ENCODE measurements at regions not wholly inside any gene's neighbourhood (a gene's known extent, or its start where the extent isn't known, plus 50 kb on each side); places are given as distances from the start of the nearest gene placed in this dataset.
"Not testable (repeated sequence)": the region's sequence is repeated elsewhere in the genome, so short reads cannot be mapped to it uniquely, and the experiment has no call there.

DNA sequence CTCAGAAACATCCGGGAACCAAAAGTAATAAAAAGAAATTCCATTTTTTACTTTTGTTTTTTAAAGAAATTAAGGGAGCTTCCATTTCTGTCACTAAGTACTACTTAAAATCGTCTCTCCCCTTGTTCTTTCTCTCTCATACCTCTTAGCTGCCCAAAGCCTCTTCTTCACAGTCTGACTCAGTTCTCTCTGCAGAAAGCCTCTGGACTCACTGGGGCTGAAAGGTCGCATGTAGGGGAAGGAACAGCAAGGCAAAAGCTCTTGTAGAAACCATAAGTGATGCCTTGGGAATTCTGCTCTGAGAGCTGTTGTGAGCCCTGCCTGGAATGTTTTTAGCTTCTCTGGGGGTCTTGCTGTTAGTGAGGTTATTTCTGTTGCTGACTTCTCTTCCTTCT lies 100.8 kb upstream of the RANBP3L start:
- Mint-ChIP-seq H3K9me3 (no peaks in the 10 kb centered on the region), H3K4me3 (no peak overlapping the region), H3K36me3 (ENCODE audit: low read depth) (no peaks in the 10 kb centered on the region), H3K4me1 (ENCODE audit: low read depth) (peaks cover 3% of the 10 kb centered on the region), H3K27ac (no peak overlapping the region), H3K27me3 (peaks cover 9% of the 10 kb centered on the region)

DNA sequence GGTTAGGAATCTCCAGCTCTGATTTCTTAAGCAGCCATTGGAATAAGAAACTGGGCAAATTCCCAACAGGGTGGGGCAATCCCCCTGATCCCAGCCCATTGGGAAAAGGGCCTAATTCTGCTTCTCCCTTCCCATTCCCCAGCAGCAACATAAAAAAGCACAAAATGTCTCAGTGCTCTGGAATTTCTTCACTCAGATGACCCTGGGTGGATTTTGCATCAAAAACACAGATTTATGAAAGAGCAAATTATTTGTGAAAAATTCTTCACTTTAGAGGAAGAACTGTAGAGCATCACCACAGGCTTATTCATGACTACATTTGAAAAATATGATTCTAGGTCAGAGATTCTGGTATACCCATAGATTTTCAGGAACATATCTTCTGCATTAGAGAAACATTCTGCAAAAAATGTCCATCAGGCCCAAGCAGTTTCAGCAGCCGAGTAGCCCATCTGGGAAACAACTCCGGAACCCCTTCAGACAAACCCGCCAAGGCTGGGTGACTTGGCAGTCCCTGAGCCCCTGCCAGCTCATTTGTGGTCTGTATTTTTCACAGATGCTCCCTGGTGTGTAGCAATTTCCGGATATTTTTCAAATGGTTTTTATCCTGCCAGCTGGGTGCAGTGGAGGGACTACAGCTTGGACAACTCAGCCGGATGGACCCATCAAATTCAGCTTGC lies 102.1 kb upstream of the RANBP3L start:
- peaks cover 3% of the 10 kb centered on the region for H3K4me1 Mint-ChIP-seq (ENCODE audit: low read depth)
- H3K27ac Mint-ChIP-seq: no peak overlapping the region
- no peaks in the 10 kb centered on the region for H3K9me3 Mint-ChIP-seq
- no peaks in the 10 kb centered on the region for H3K36me3 Mint-ChIP-seq (ENCODE audit: low read depth)
- H3K27me3 Mint-ChIP-seq: peaks cover 5% of the 10 kb centered on the region
- no peak overlapping the region for H3K4me3 Mint-ChIP-seq

DNA sequence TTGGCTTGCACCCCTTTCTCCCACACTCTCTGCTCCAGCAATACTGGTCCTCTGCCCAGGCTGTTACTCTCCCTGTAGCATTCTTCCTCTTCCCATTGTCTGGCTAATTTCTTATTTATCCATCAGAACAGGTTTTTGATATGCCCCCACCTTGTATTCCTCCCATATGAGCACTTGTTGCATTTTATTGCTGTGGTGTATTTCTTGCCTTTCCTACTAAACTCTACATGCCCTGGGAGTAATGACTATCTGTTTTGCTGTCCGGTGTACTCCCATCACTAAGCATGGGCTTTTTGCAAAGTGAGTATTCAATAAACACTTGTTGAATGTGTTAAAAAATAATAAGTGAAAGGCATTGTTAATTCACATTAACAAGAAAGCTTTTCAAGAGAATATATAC lies 104.3 kb upstream of the RANBP3L start:
- Mint-ChIP-seq H3K9me3 (no peaks in the 10 kb centered on the region), H3K27ac (no peak overlapping the region), H3K4me3 (no peak overlapping the region), H3K4me1 (ENCODE audit: low read depth) (peaks cover 3% of the 10 kb centered on the region), H3K36me3 (ENCODE audit: low read depth) (no peaks in the 10 kb centered on the region), H3K27me3 (peaks cover 5% of the 10 kb centered on the region)

DNA sequence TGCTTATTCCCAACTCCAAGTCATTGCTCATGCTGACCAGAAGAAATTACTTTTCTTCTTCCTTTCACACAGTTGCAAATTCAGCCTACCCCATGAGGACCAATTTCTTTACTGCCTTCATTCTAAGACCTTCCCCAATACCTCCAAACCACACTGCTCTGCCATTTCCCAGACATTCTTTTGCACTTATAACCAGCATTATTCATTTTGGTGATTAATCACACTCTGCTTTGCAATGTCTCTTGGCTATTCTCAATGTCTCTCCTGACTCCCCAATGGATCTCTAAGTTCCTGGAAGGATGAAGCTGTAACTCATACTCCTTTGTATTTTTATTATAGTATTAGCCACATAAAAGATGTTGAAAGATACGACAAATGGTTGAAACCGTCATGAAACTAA lies 105.7 kb upstream of the RANBP3L start:
- H3K4me3 Mint-ChIP-seq: no peak overlapping the region
- H3K27ac Mint-ChIP-seq: no peak overlapping the region
- peaks cover 5% of the 10 kb centered on the region for H3K27me3 Mint-ChIP-seq
- H3K4me1 Mint-ChIP-seq (ENCODE audit: low read depth): peaks cover 3% of the 10 kb centered on the region
- H3K36me3 Mint-ChIP-seq (ENCODE audit: low read depth): no peaks in the 10 kb centered on the region
- no peaks in the 10 kb centered on the region for H3K9me3 Mint-ChIP-seq

DNA sequence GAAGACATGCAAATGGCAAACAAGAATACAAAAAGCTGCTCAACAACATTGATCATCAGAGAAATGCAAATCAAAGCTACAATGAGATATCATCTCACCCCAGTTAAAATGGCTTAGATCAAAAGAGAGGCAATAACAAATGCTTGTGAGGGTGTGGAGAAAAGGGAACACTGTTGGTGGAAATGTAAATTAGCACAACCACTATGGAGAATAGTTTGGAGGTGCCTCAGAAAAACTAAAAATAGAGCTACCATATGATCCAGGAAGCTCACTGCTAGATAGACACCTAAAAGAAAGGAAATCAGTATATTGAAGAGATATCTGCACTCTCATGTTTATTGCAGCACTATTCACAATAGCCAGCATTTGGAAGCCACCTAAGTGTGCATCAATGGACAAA lies 108.0 kb upstream of the RANBP3L start:
- H3K4me3 Mint-ChIP-seq; H3K36me3 Mint-ChIP-seq (ENCODE audit: low read depth); H3K27ac Mint-ChIP-seq; H3K27me3 Mint-ChIP-seq; H3K4me1 Mint-ChIP-seq (ENCODE audit: low read depth); H3K9me3 Mint-ChIP-seq: not testable (repeated sequence)

DNA sequence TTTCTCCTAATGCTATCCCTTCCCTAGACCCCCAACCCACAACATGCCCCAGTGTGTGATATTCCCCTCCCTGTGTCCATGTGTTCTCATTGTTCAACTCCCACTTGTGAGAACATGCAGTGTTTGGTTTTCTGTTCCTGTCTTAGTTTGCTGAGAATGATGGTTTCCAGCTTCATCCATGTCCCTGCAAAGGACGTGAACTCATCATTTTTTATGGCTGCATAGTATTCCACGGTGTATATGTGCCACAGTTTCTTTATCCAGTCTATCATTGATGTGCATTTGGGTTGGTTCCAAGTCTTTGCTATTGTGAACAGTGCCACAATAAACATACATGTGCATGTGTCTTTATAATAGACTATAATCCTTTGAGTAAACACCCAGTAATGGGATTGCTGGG lies 109.0 kb upstream of the RANBP3L start:
- H3K4me3 Mint-ChIP-seq; H3K4me1 Mint-ChIP-seq (ENCODE audit: low read depth); H3K27me3 Mint-ChIP-seq; H3K36me3 Mint-ChIP-seq (ENCODE audit: low read depth); H3K9me3 Mint-ChIP-seq: not testable (repeated sequence)
- peak overlapping the region; percentile 53 for H3K27ac Mint-ChIP-seq

DNA sequence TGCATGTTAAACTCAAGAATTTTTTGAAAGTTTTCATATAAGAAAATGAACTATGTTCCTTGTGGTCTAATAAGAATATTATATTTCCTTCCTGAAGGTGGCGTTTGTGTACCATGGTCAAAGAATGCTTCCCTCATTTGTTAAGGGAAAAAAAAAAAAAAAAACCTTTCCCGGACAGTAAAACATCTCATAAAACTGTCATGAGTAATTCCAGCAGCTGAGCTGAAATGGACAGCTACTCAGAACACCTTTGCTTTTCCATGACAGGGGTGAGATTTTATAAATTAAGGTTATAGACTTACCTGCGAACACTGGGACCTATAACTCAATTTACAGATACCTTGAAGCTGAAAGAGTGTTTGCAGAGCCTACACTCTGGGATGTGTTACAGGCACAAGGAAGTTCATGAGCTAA lies 113.2 kb upstream of the RANBP3L start:
- H3K9me3 Mint-ChIP-seq: no peaks in the 10 kb centered on the region
- no peak overlapping the region for H3K4me3 Mint-ChIP-seq
- H3K36me3 Mint-ChIP-seq (ENCODE audit: low read depth): no peaks in the 10 kb centered on the region
- peaks cover 3% of the 10 kb centered on the region for H3K27me3 Mint-ChIP-seq
- H3K4me1 Mint-ChIP-seq (ENCODE audit: low read depth): peaks cover 7% of the 10 kb centered on the region
- no peak overlapping the region for H3K27ac Mint-ChIP-seq

DNA sequence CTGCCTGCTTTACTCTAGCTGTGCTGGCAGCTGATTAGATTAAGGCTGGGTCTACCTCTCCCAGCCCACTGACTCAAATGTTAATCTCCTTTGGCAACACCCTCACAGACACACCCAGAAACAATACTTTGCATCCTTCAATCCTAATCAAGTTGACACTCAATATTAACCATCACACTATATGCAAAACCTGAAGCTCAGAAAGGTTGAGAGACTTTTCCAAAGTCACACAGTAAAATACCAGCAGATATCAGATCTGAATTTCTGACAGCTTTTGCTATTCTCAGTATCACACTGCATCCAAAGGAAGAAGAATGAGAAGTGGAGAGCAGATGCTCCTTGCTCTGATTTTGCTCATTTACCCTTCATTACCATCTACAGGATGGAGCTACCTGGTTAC lies 114.9 kb upstream of the RANBP3L start:
- Mint-ChIP-seq H3K27me3 (peaks cover 3% of the 10 kb centered on the region), H3K9me3 (no peaks in the 10 kb centered on the region), H3K4me3 (no peak overlapping the region), H3K36me3 (ENCODE audit: low read depth) (no peaks in the 10 kb centered on the region), H3K27ac (no peak overlapping the region), H3K4me1 (ENCODE audit: low read depth) (peaks cover 7% of the 10 kb centered on the region)

DNA sequence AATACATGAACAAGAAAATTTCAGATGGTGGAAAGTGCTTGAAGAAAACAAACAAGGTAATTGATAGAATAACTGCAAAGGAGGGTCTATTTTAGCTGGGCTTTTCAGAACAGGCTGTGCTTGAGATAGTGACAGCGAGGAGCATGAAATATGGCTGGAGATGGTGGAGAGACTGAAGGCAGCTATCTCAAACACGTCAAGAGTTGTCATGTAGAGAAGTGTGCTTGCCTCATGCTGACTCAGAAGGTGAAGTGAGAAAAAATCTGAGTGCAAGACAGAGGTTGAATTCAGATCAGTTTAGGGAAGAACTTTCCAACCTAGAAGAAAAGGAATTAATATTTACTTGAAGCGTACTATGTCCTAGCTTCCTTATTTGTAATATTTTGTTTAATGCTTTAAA lies 115.5 kb upstream of the RANBP3L start:
- Mint-ChIP-seq H3K9me3 (no peaks in the 10 kb centered on the region), H3K36me3 (ENCODE audit: low read depth) (no peaks in the 10 kb centered on the region), H3K27me3 (peaks cover 3% of the 10 kb centered on the region), H3K4me3 (no peak overlapping the region), H3K4me1 (ENCODE audit: low read depth) (peaks cover 7% of the 10 kb centered on the region), H3K27ac (no peak overlapping the region)

DNA sequence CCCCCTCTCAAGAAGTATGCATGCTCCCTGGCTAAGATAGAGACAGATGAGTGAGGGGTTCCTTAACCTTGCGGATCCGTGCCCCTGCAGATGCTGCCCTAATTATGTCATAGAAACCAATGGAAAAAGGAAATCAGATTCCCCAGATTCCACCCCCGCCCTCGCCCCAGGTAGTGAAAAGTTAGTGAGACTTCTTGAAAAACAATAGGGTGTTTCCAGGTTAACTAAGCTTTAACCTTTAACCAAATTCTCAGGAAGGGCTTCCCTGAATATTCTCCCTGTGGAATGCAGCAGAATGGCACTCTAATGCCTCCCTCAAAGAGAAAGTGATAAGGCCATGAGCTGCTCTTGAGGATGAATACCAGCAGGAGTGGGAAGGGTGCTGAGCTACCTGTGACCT lies 116.0 kb upstream of the RANBP3L start:
- H3K27me3 Mint-ChIP-seq: peaks cover 3% of the 10 kb centered on the region
- H3K9me3 Mint-ChIP-seq: no peaks in the 10 kb centered on the region
- no peak overlapping the region for H3K27ac Mint-ChIP-seq
- H3K36me3 Mint-ChIP-seq (ENCODE audit: low read depth): no peaks in the 10 kb centered on the region
- H3K4me3 Mint-ChIP-seq: no peak overlapping the region
- peaks cover 7% of the 10 kb centered on the region for H3K4me1 Mint-ChIP-seq (ENCODE audit: low read depth)

DNA sequence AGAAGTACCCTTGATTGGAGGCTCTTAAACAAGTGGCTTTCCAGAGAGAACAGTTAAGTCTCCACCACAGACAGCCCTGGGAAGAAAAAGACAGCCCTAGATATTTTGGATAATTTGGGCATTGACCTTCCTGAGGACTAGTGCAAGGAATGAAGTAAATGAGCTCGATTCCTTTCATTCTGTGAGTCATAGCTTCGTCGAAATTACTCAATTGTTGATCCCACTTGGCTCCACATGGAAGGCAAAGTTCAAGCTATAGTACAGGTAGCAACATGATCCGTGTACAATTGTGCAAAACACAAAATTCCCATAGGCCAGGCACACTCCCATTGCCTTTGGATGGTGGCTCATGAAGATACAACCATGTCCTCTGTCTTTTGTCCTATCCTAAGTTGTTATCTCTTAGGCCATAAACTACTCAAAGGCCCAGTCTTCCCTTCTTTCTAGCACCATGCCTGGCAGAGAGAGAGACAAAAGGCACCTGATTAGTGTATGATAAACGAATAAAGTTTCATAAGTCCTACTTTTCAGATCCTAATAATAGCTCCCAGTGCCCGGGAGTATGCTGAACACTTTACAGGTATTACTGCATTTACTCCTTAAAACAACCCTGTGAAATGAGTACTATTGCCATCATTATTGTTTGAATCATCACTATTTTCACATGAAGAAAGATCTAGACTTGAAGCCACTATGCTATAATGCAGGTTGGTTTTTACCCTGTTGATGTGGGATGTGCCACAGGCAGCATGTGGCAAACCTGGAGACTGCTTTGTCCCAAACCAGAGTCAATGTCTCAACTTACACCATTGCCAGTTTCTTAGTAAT lies 116.7 kb upstream of the RANBP3L start:
- H3K4me1 Mint-ChIP-seq (ENCODE audit: low read depth): peaks cover 7% of the 10 kb centered on the region
- no peaks in the 10 kb centered on the region for H3K36me3 Mint-ChIP-seq (ENCODE audit: low read depth)
- no peak overlapping the region for H3K4me3 Mint-ChIP-seq

DNA sequence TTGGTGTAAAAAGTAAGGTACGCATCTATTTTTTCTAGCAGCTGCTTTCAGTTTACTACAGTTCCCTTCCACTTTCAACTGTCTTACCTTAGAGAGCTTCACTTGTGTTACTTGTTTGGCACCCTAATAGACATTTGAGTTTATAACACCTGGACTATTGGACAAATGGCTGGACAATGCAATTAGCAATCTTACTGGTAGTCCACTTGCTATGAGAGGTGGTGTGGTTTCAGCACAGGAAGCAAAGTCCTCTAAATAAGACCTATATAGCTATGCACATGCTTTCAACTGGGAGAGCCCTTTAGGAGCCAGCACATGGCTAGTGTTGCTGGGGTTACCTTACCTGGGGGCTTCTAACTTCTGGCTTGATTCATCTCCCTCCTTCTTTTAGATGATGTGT lies 119.6 kb upstream of the RANBP3L start:
- peaks cover 7% of the 10 kb centered on the region for H3K4me1 Mint-ChIP-seq (ENCODE audit: low read depth)
- no peak overlapping the region for H3K27ac Mint-ChIP-seq
- H3K27me3 Mint-ChIP-seq: no peaks in the 10 kb centered on the region
- H3K4me3 Mint-ChIP-seq: no peak overlapping the region
- H3K9me3 Mint-ChIP-seq: no peaks in the 10 kb centered on the region
- no peaks in the 10 kb centered on the region for H3K36me3 Mint-ChIP-seq (ENCODE audit: low read depth)

More for the DNA sequence above, 116.7 kb upstream of the RANBP3L start:
- Mint-ChIP-seq H3K9me3 (no peaks in the 10 kb centered on the region), H3K27me3 (peaks cover under 1% of the 10 kb centered on the region), H3K27ac (no peak overlapping the region)

DNA sequence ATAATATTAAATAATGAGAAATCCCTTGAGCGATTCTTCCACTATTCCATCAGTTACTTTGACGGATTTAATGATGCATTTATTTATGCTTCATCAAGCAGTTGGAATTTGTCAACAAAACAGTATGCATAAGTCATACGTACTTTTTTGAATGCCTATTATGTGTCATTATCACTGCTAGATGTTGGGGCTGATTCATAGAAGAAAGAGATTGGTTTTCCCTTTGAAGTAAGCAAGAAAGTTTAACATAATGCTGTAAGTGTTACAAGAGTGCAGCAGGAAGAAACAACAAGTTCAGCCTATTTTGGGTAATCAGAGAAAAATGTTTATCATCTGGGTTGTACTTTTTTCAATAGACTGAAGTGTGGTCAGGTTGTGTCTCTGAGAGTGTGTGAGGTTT lies 121.2 kb upstream of the RANBP3L start:
- no peaks in the 10 kb centered on the region for H3K36me3 Mint-ChIP-seq (ENCODE audit: low read depth)
- H3K9me3 Mint-ChIP-seq: no peaks in the 10 kb centered on the region
- H3K4me3 Mint-ChIP-seq: no peak overlapping the region

DNA sequence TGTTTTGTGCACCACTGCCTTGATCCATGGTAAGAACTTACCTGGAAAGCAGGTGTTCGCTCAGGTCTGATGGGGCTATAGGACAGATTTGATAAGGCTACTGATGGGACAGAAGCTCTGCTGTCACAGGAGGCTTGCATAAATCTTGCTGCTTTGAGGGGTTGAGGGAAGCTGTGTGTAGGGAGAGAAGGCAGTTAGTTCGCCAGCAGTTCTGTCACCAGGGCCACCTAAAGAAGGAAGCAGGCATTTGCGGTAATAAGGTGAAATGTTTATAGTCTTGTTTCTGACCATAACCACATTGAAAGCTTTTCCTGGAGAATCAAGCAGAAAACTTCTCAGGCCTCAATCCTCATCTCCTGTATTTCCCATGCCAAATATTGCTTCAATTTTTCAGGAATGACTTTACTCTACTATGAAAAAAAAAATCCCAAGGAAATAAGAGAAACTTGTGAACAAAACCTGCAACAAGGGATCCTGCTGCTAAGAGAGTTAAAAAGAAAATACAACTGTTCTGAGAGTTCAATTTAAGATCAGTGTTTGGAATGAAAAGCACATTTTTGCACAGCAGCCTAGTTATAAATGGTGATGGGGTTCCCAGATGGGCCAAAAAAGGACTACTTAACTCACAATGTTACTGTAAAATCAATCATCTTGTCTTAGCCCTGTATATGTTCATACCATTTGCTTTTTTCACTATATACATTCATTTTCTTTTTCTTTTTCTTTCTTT lies 122.0 kb upstream of the RANBP3L start:
- H3K9me3 Mint-ChIP-seq: no peaks in the 10 kb centered on the region
- H3K36me3 Mint-ChIP-seq (ENCODE audit: low read depth): no peaks in the 10 kb centered on the region
- no peak overlapping the region for H3K4me3 Mint-ChIP-seq
- peaks cover 4% of the 10 kb centered on the region for H3K27me3 Mint-ChIP-seq
- peaks cover 7% of the 10 kb centered on the region for H3K4me1 Mint-ChIP-seq (ENCODE audit: low read depth)
- H3K27ac Mint-ChIP-seq: no peak overlapping the region

More for the DNA sequence above, 121.2 kb upstream of the RANBP3L start:
- Mint-ChIP-seq H3K27me3 (no peaks in the 10 kb centered on the region), H3K4me1 (ENCODE audit: low read depth) (peaks cover 7% of the 10 kb centered on the region), H3K27ac (no peak overlapping the region)

DNA sequence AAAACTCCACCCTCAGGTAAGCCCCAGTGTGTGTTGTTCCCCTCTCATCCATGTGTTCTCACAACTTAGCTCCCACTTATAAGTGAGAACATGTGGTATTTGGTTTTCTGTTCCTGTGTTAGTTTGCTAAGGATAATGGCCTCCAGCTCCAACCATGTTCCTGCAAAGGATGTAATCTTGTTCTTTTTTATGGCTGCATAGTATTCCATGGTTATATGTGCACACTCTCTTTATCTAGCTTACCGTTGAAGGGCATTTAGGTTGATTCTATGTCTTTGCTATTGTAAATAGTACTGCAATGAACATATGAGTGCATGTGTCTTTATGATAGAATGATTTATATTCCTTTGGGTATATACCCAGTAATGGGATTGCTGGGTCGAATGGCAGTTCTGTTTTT lies 124.4 kb upstream of the RANBP3L start:
- not testable (repeated sequence) for H3K27ac Mint-ChIP-seq; H3K4me3 Mint-ChIP-seq; H3K4me1 Mint-ChIP-seq (ENCODE audit: low read depth); H3K9me3 Mint-ChIP-seq; H3K36me3 Mint-ChIP-seq (ENCODE audit: low read depth)
- peaks cover 11% of the 10 kb centered on the region for H3K27me3 Mint-ChIP-seq
